ENCODE measurements at regions not wholly inside any gene's neighbourhood (a gene's known extent, or its start where the extent isn't known, plus 50 kb on each side); places are given as distances from the start of the nearest gene placed in this dataset.
A peak's percentile ranks its signal among the peaks of the same experiment; 100 is the strongest.
"Not testable (repeated sequence)": the region's sequence is repeated elsewhere in the genome, so short reads cannot be mapped to it uniquely, and the experiment has no call there.

- Histone ChIP-seq H3K4me1 (peaks cover 10% of the 10 kb centered on the region), H3K27me3 (no peaks in the 10 kb centered on the region), H3K36me3 (replicated peaks in 1 of 2; ENCODE audit: insufficient read depth in 1 of 2, low read depth in 2 of 2) (no peaks in the 10 kb centered on the region), H3K9me3 (peaks cover 0 to 6% (median 0%) of the 10 kb centered on the region in 3 donors), H3K4me3 (no peak overlapping the region), H3K27ac (no peak overlapping the region)
- intact Hi-C loops (cut with DNase I), result no loop called here
- WGBS, 2 donors, result 33 to 44% methylated on average over 9 of the region's 9 CpGs
- DNase-seq, result no peak
- ATAC-seq, result no peak
- no peak for TF ChIP-seq CTCF (IDR thresholded peaks at IDR 0.05)
- no peak for TF ChIP-seq POLR2A (IDR thresholded peaks at IDR 0.05)
Observed at GRCh38 chr1:143665606-143666005, 306.2 kb downstream of the FAM72C start.

DNA sequence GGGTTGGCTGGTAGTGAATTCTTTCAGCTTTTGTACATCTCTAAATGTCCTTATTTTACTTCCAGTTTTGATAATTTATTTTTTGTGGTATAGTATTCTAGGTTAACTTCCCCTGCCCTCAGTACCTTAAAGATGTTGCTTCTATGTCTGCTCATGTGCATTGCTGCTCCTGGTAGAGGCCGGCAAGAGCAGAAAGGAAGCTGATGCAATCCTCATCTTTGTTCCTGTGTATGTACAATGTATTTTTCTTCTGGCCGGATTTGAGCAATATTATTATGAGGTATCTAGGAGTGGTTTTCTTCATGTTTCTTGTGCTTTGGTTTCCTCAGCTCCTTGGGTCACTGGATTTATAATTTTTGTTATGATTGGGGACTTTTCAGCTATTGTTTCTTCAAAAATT lies 308.7 kb downstream of the FAM72C start:
- H3K27ac ChIP-seq; H3K4me3 ChIP-seq; H3K36me3 ChIP-seq (replicated peaks in 1 of 2; ENCODE audit: insufficient read depth in 1 of 2, low read depth in 2 of 2); ATAC-seq; intact Hi-C loops (cut with DNase I); H3K4me1 ChIP-seq; DNase-seq; H3K27me3 ChIP-seq; H3K9me3 ChIP-seq: not testable (repeated sequence)
- WGBS, 2 donors, result 7 to 29% methylated on average over 2 of the region's 2 CpGs

- H3K36me3 ChIP-seq (replicated peaks in 1 of 2; ENCODE audit: insufficient read depth in 1 of 2, low read depth in 2 of 2), result no peaks in the 10 kb centered on the region
- H3K9me3 ChIP-seq, result peaks cover 0 to 4% (median 0%) of the 10 kb centered on the region in 3 donors
- intact Hi-C loops (cut with DNase I), result no loop called here
- no peak overlapping the region for H3K4me3 ChIP-seq
- DNase-seq, result peak in 1 of 4 donors; percentile 5
- no peaks in the 10 kb centered on the region for H3K27me3 ChIP-seq
- WGBS, 2 donors, result 2 to 4% methylated on average over 26 to 47 of the region's 47 CpGs
- TF ChIP-seq POLR2A (IDR thresholded peaks at IDR 0.05) (no peak), CTCF (IDR thresholded peaks at IDR 0.05) (no peak)
- ATAC-seq, result no peak
- no peak overlapping the region for H3K27ac ChIP-seq
- peaks cover 10% of the 10 kb centered on the region for H3K4me1 ChIP-seq
Observed at GRCh38 chr1:143661418-143662101, 310.2 kb downstream of the FAM72C start.

DNA sequence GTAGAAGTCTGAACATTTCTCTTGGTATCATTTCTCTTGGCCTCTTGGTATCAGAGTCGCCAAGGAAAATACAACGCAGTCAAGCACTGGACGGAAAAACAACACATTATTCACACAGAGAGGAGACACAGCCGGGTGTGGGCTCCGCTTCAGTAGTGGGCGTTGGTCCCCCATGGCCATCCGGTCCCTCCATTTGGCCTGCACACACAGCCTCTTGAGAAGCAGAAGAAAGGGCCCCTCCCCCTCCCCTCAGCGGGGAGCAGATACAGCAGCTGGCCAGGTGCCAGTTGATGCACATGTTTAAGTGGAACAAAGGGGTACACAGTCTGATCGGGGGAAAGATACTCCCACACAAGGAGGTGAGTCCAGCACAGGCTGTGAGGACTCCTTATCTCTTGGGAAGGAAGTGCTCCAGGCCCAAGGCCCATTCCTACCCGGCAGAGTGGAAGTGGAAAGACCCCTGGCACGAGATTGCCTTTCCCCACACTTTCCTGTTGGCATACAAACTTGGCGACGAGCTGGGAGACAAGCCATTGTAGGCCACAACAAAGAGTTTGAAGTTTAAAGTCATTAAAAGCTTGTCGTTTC lies 311.3 kb downstream of the FAM72C start:
- H3K4me1 ChIP-seq, result peaks cover 10% of the 10 kb centered on the region
- TF ChIP-seq CTCF (IDR thresholded peaks at IDR 0.05), result no peak
- TF ChIP-seq POLR2A (IDR thresholded peaks at IDR 0.05), result no peak
- H3K4me3 ChIP-seq, result no peak overlapping the region
- no peaks in the 10 kb centered on the region for H3K36me3 ChIP-seq (replicated peaks in 1 of 2; ENCODE audit: insufficient read depth in 1 of 2, low read depth in 2 of 2)
- DNase-seq (no peak), ATAC-seq (no peak)
- no peak overlapping the region for H3K27ac ChIP-seq
- H3K27me3 ChIP-seq, result no peaks in the 10 kb centered on the region
- peaks cover 0 to 8% (median 0%) of the 10 kb centered on the region in 3 donors for H3K9me3 ChIP-seq
- intact Hi-C loops (cut with DNase I), result no loop called here
- WGBS, 2 donors, result 16 to 20% methylated on average over 13 to 14 of the region's 14 CpGs

DNA sequence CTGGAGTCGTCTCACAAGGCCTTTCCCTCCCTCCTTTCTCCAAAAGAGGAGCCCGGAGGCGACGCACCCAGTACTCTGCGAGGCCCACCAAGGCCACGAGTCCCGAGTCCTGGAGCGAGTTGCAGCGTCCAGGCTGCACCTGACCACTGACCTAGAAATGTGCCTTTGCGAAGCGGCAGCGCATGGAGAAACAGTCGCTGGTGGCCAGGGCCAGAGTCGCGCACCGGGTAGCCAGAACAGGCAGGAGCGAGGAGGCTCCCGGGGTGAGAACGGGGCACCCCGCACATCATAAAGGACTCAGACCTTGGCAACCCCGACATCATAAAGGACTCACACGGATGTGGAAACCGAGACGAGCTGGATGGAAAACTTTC lies 318.4 kb downstream of the FAM72C start:
- DNase-seq (no peak), ATAC-seq (no peak)
- Histone ChIP-seq H3K4me1 (no peaks in the 10 kb centered on the region), H3K27me3 (peaks cover 0 to 12% of the 10 kb centered on the region in 2 donors), H3K36me3 (replicated peaks in 1 of 2; ENCODE audit: insufficient read depth in 1 of 2, low read depth in 2 of 2) (no peaks in the 10 kb centered on the region), H3K4me3 (no peak overlapping the region), H3K27ac (no peak overlapping the region), H3K9me3 (peaks cover 0 to 8% (median 0%) of the 10 kb centered on the region in 3 donors)
- WGBS, 2 donors, result 5 to 15% methylated on average over 3 to 8 of the region's 24 CpGs
- no peak for TF ChIP-seq POLR2A (IDR thresholded peaks at IDR 0.05)
- TF ChIP-seq CTCF (IDR thresholded peaks at IDR 0.05), result no peak
- intact Hi-C loops (cut with DNase I), result no loop called here

All from body of pancreas (tissue), 4 donors.